H9 (cell line): ENCODE measurements at regions not wholly inside any gene's neighbourhood (a gene's known extent, or its start where the extent isn't known, plus 50 kb on each side); places are given as distances from the start of the nearest gene placed in this dataset.

Experiments used
- DNase-seq: peaks from one replicate; pipeline ENCODE4 v3.0.0-alpha.2; 2017
- H2AFZ ChIP-seq: one replicate; pipeline ENCODE4 v1.6.1; 2013; ENCODE audit warnings: mild to moderate bottlenecking, low read length, control low read depth, moderate library complexity
- H2AK5ac ChIP-seq: 2 replicates; pipeline ENCODE4 v1.6.1; 2013; ENCODE audit warnings: low read length, control low read depth, mixed read lengths; ENCODE audit not compliant: insufficient read length
- H2BK120ac ChIP-seq: one replicate; pipeline ENCODE4 v1.6.1; 2013; ENCODE audit warnings: low read depth, mild to moderate bottlenecking, low read length, control low read depth, inconsistent platforms; ENCODE audit not compliant: poor library complexity, severe bottlenecking
- H2BK12ac ChIP-seq: 2 replicates; pipeline ENCODE4 v1.6.1; 2013; ENCODE audit warnings: low read length, control low read depth, mixed read lengths, low read depth; ENCODE audit not compliant: insufficient read length
- H2BK15ac ChIP-seq: 2 replicates; pipeline ENCODE4 v1.6.1; 2013; ENCODE audit warnings: low read depth, low read length, control low read depth
- H2BK20ac ChIP-seq: one replicate; pipeline ENCODE4 v1.6.1; 2013; ENCODE audit warnings: low read depth, mild to moderate bottlenecking, low read length, control low read depth, inconsistent platforms; ENCODE audit not compliant: poor library complexity, severe bottlenecking
- H2BK5ac ChIP-seq: 2 replicates; pipeline ENCODE4 v1.6.1; 2013; ENCODE audit warnings: low read length, control low read depth, mixed read lengths; ENCODE audit not compliant: insufficient read length
- H3K14ac ChIP-seq: 2 replicates; pipeline ENCODE4 v1.6.1; 2013; ENCODE audit warnings: low read length, control low read depth; ENCODE audit not compliant: insufficient read depth
- H3K18ac ChIP-seq: 2 replicates; pipeline ENCODE4 v1.6.1; 2013; ENCODE audit warnings: low read depth, mild to moderate bottlenecking, mixed read lengths, low read length, control low read depth; ENCODE audit not compliant: insufficient read length
- H3K23ac ChIP-seq: 2 replicates; pipeline ENCODE4 v1.6.1; 2013; ENCODE audit warnings: low read length, control low read depth, mixed read lengths, low read depth; ENCODE audit not compliant: insufficient read length
- H3K23me2 ChIP-seq: 2 replicates; pipeline ENCODE4 v1.6.1; 2013; ENCODE audit warnings: low read depth, mild to moderate bottlenecking, mixed read lengths, low read length, control low read depth; ENCODE audit not compliant: insufficient read length, poor library complexity, severe bottlenecking
- H3K27ac ChIP-seq: 2 replicates; pipeline ENCODE4 v1.5.1; 2013; ENCODE audit warnings: low read length, control low read depth, mixed read lengths, low read depth; ENCODE audit not compliant: insufficient read length
- H3K27me3 ChIP-seq: 2 replicates; pipeline ENCODE4 v1.6.1; 2013; ENCODE audit warnings: low read length, control low read depth, inconsistent platforms; ENCODE audit not compliant: insufficient read depth
- H3K4ac ChIP-seq: 2 replicates; pipeline ENCODE4 v1.6.1; 2013; ENCODE audit warnings: low read depth, mild to moderate bottlenecking, control low read depth, inconsistent platforms, low read length, moderate library complexity
- H3K4me1 ChIP-seq: 2 replicates; pipeline ENCODE4 v1.6.1; 2013; ENCODE audit warnings: low read length, control low read depth, inconsistent platforms; ENCODE audit not compliant: insufficient read depth
- H3K4me2 ChIP-seq: 2 replicates; pipeline ENCODE4 v1.6.1; 2013; ENCODE audit warnings: low read length, control low read depth, mixed read lengths; ENCODE audit not compliant: insufficient read length, insufficient read depth
- H3K56ac ChIP-seq: 2 replicates; pipeline ENCODE4 v1.6.1; 2013; ENCODE audit warnings: low read depth, mild to moderate bottlenecking, mixed read lengths, low read length, control low read depth; ENCODE audit not compliant: insufficient read length
- H3K79me1 ChIP-seq: 2 replicates; pipeline ENCODE4 v1.6.1; 2013; ENCODE audit warnings: low read depth, mild to moderate bottlenecking, moderate library complexity, low read length, control low read depth, inconsistent platforms; ENCODE audit not compliant: insufficient read depth, poor library complexity, severe bottlenecking
- H3K79me2 ChIP-seq: 2 replicates; pipeline ENCODE4 v1.6.1; 2013; ENCODE audit warnings: low read length, control low read depth, inconsistent platforms; ENCODE audit not compliant: insufficient read depth
- H3K9ac ChIP-seq: 2 replicates; pipeline ENCODE4 v1.6.1; 2013; ENCODE audit warnings: low read length, control low read depth, mixed read lengths; ENCODE audit not compliant: insufficient read length; ENCODE audit errors: extremely low read depth
- H3K9me3 ChIP-seq: one replicate; pipeline ENCODE4 v1.6.1; 2013; ENCODE audit warnings: low read depth, low read length, inconsistent platforms; ENCODE audit not compliant: control insufficient read depth
- H3T11ph ChIP-seq: one replicate; pipeline ENCODE4 v1.6.1; 2013; ENCODE audit warnings: mild to moderate bottlenecking, low read length, control low read depth, inconsistent platforms
- H4K20me1 ChIP-seq: one replicate; pipeline ENCODE4 v1.6.1; 2013; ENCODE audit not compliant: control insufficient read depth, insufficient read length, insufficient read depth
- H4K5ac ChIP-seq: 2 replicates; pipeline ENCODE4 v1.6.1; 2013; ENCODE audit warnings: low read depth, mild to moderate bottlenecking, mixed read lengths, low read length, control low read depth; ENCODE audit not compliant: insufficient read length
- H4K8ac ChIP-seq: replicated peaks from 2 replicates; pipeline ENCODE4 v1.6.1; 2013; ENCODE audit warnings: low read length, control low read depth, mixed read lengths, low read depth; ENCODE audit not compliant: insufficient read length
- H4K91ac ChIP-seq: 2 replicates; pipeline ENCODE4 v1.6.1; 2013; ENCODE audit warnings: low read depth, mild to moderate bottlenecking, moderate library complexity, mixed read lengths, low read length, control low read depth; ENCODE audit not compliant: insufficient read length
- H3K27ac Mint-ChIP-seq, 3 experiments: 2 replicates in 2 of 3; 3 replicates in 1 of 3; pipeline ENCODE4 v1.8.0; 2020 to 2021; ENCODE audit warnings: mixed read lengths in 3 of 3, mild to moderate bottlenecking in 1 of 3, moderate library complexity in 1 of 3
- H3K27me3 Mint-ChIP-seq: 2 replicates; pipeline ENCODE4 v1.8.0; 2021; ENCODE audit warnings: low read depth, mild to moderate bottlenecking, moderate library complexity, mixed read lengths
- H3K36me3 Mint-ChIP-seq, 3 experiments: 2 replicates in 2 of 3; 3 replicates in 1 of 3; pipeline ENCODE4 v1.8.0; 2020 to 2021; ENCODE audit warnings: low read depth in 3 of 3, mixed read lengths in 3 of 3; ENCODE audit not compliant: insufficient read depth in 1 of 3
- H3K4me1 Mint-ChIP-seq, 2 experiments: 2 replicates each; pipeline ENCODE4 v1.8.0; 2020; ENCODE audit warnings: mixed read lengths in 2 of 2
- H3K4me3 Mint-ChIP-seq, 2 experiments: 2 replicates in 1 of 2; 3 replicates in 1 of 2; pipeline ENCODE4 v1.8.0; 2020 to 2021; ENCODE audit warnings: mild to moderate bottlenecking in 2 of 2, mixed read lengths in 2 of 2, moderate library complexity in 1 of 2
- H3K9me3 Mint-ChIP-seq, 2 experiments: 2 replicates in 1 of 2; 3 replicates in 1 of 2; pipeline ENCODE4 v1.8.0; 2020; ENCODE audit warnings: mild to moderate bottlenecking in 2 of 2, mixed read lengths in 2 of 2, moderate library complexity in 1 of 2
- CTCF ChIP-seq: fragments of 200-600 bp; sonication (generic); conservative IDR thresholded peaks from 3 replicates; pipeline ENCODE4 v1.8.0; 2021; ENCODE audit warnings: antibody characterized with exemption, mild to moderate bottlenecking

- no peak overlapping the region for H3K4ac ChIP-seq
- DNase-seq: no peak
- H3K4me2 ChIP-seq: no peak overlapping the region
- no peak overlapping the region for H3K14ac ChIP-seq
- no peaks in the 10 kb centered on the region for H3K79me1 ChIP-seq
- no peak overlapping the region for H3K4me3 Mint-ChIP-seq
- H3K27me3 Mint-ChIP-seq: no peaks in the 10 kb centered on the region; the same call in 1 of the 2 replicates
- H2BK120ac ChIP-seq: no peak overlapping the region
- no peak overlapping the region for H3K56ac ChIP-seq
- no peak overlapping the region for H4K5ac ChIP-seq
- H3K23ac ChIP-seq: no peak overlapping the region
- no peaks in the 10 kb centered on the region for H3K79me2 ChIP-seq
- TF ChIP-seq CTCF: no peak
- no peaks in the 10 kb centered on the region for H3K27me3 ChIP-seq
- H2AFZ ChIP-seq: no peak overlapping the region
- H3K23me2 ChIP-seq: no peaks in the 10 kb centered on the region
- H4K20me1 ChIP-seq: no peaks in the 10 kb centered on the region
- no peaks in the 10 kb centered on the region for H3K9me3 ChIP-seq
- no peak overlapping the region for H3T11ph ChIP-seq
- H3K36me3 Mint-ChIP-seq: no peaks in the 10 kb centered on the region
- H2BK20ac ChIP-seq: no peak overlapping the region
- no peak overlapping the region for H2BK15ac ChIP-seq
- no peaks in the 10 kb centered on the region for H3K9me3 Mint-ChIP-seq
- H3K4me1 ChIP-seq: no peaks in the 10 kb centered on the region
- H3K18ac ChIP-seq: no peak overlapping the region
- no peak overlapping the region for H3K27ac ChIP-seq
- no peak overlapping the region for H3K9ac ChIP-seq
- no peak overlapping the region for H4K91ac ChIP-seq
- no peak overlapping the region for H4K8ac ChIP-seq
- H3K27ac Mint-ChIP-seq: no peak overlapping the region
- H2BK5ac ChIP-seq: no peak overlapping the region
- H2AK5ac ChIP-seq: no peak overlapping the region
- no peak overlapping the region for H2BK12ac ChIP-seq
- H3K4me1 Mint-ChIP-seq: no peaks in the 10 kb centered on the region
These were observed 822.8 kb downstream of the BRINP3 start for GRCh38 chr1:189654906-189655305.
